IPS-15b (cell line): ENCODE measurements at regions not wholly inside any gene's neighbourhood (a gene's known extent, or its start where the extent isn't known, plus 50 kb on each side); places are given as distances from the start of the nearest gene placed in this dataset.
"Not testable (repeated sequence)": the region's sequence is repeated elsewhere in the genome, so short reads cannot be mapped to it uniquely, and the experiment has no call there.

Experiments
- H3K27me3 ChIP-seq: one replicate; pipeline ENCODE4 v1.6.1; 2013; ENCODE audit warnings: low read length; ENCODE audit not compliant: control insufficient read depth, insufficient read depth
- H3K36me3 ChIP-seq: one replicate; pipeline ENCODE4 v1.6.1; 2013; ENCODE audit warnings: low read length; ENCODE audit not compliant: control insufficient read depth, insufficient read depth
- H3K4me1 ChIP-seq: one replicate; pipeline ENCODE4 v1.6.1; 2013; ENCODE audit warnings: mild to moderate bottlenecking, low read length; ENCODE audit not compliant: control insufficient read depth, insufficient read depth
- H3K4me3 ChIP-seq: one replicate; pipeline ENCODE4 v1.5.1; 2013; ENCODE audit warnings: low read depth, low read length
- H3K9ac ChIP-seq: one replicate; pipeline ENCODE4 v1.6.1; 2013; ENCODE audit warnings: low read depth, mild to moderate bottlenecking, low read length
- H3K9me3 ChIP-seq: one replicate; pipeline ENCODE4 v1.6.1; 2013; ENCODE audit warnings: mild to moderate bottlenecking, low read length; ENCODE audit not compliant: control insufficient read depth, insufficient read depth

- not testable (repeated sequence) for H3K36me3 ChIP-seq, H3K9ac ChIP-seq, H3K4me1 ChIP-seq, H3K4me3 ChIP-seq, H3K27me3 ChIP-seq, H3K9me3 ChIP-seq
Measured at GRCh38 chrX:134045372-134045771, 60.0 kb upstream of the GPC3 start.

GRCh38 chrX:134067107-134067506 is 81.7 kb upstream of the GPC3 start:
- H3K27me3 ChIP-seq, H3K9ac ChIP-seq, H3K9me3 ChIP-seq, H3K4me3 ChIP-seq, H3K36me3 ChIP-seq, H3K4me1 ChIP-seq: not testable (repeated sequence)

GRCh38 chrX:134071899-134072298 is 86.5 kb upstream of the GPC3 start:
- not testable (repeated sequence) for H3K27me3 ChIP-seq, H3K36me3 ChIP-seq, H3K4me1 ChIP-seq, H3K9me3 ChIP-seq, H3K9ac ChIP-seq, H3K4me3 ChIP-seq

- H3K9ac ChIP-seq = no peak overlapping the region
- no peaks in the 10 kb centered on the region for H3K36me3 ChIP-seq
- H3K4me3 ChIP-seq = no peak overlapping the region
- H3K27me3 ChIP-seq = no peaks in the 10 kb centered on the region
- peaks cover 6% of the 10 kb centered on the region for H3K9me3 ChIP-seq
- H3K4me1 ChIP-seq = no peaks in the 10 kb centered on the region
Measured at GRCh38 chrX:134073341-134073740, 87.9 kb upstream of the GPC3 start.

- peaks cover 6% of the 10 kb centered on the region for H3K9me3 ChIP-seq
- H3K4me3 ChIP-seq = no peak overlapping the region
- H3K4me1 ChIP-seq = no peaks in the 10 kb centered on the region
- H3K9ac ChIP-seq = no peak overlapping the region
- no peaks in the 10 kb centered on the region for H3K27me3 ChIP-seq
- no peaks in the 10 kb centered on the region for H3K36me3 ChIP-seq
Measured at GRCh38 chrX:134074151-134074550, 88.8 kb upstream of the GPC3 start.

GRCh38 chrX:134075894-134076718 is 90.7 kb upstream of the GPC3 start:
- Histone ChIP-seq H3K4me3 (no peak overlapping the region), H3K9me3 (peaks cover 6% of the 10 kb centered on the region), H3K4me1 (no peaks in the 10 kb centered on the region), H3K9ac (no peak overlapping the region), H3K27me3 (no peaks in the 10 kb centered on the region), H3K36me3 (no peaks in the 10 kb centered on the region)

GRCh38 chrX:134095366-134095765 is 110.0 kb upstream of the GPC3 start:
- no peak overlapping the region for H3K4me3 ChIP-seq
- no peak overlapping the region for H3K9ac ChIP-seq
- H3K36me3 ChIP-seq = no peaks in the 10 kb centered on the region
- no peaks in the 10 kb centered on the region for H3K4me1 ChIP-seq
- no peaks in the 10 kb centered on the region for H3K9me3 ChIP-seq
- H3K27me3 ChIP-seq = no peaks in the 10 kb centered on the region

GRCh38 chrX:134101636-134102035 is 116.2 kb upstream of the GPC3 start:
- H3K9me3 ChIP-seq = no peaks in the 10 kb centered on the region
- H3K9ac ChIP-seq = no peak overlapping the region
- no peaks in the 10 kb centered on the region for H3K27me3 ChIP-seq
- H3K4me3 ChIP-seq = no peak overlapping the region
- no peaks in the 10 kb centered on the region for H3K4me1 ChIP-seq
- H3K36me3 ChIP-seq = no peaks in the 10 kb centered on the region

GRCh38 chrX:134115270-134115669 is 121.7 kb upstream of the CCDC160 start:
- Histone ChIP-seq H3K9ac (no peak overlapping the region), H3K4me1 (no peaks in the 10 kb centered on the region), H3K9me3 (peaks cover 3% of the 10 kb centered on the region), H3K36me3 (no peaks in the 10 kb centered on the region), H3K27me3 (no peaks in the 10 kb centered on the region), H3K4me3 (no peak overlapping the region)

- no peaks in the 10 kb centered on the region for H3K36me3 ChIP-seq
- no peaks in the 10 kb centered on the region for H3K4me1 ChIP-seq
- no peaks in the 10 kb centered on the region for H3K9me3 ChIP-seq
- H3K9ac ChIP-seq = no peak overlapping the region
- H3K27me3 ChIP-seq = no peaks in the 10 kb centered on the region
- H3K4me3 ChIP-seq = no peak overlapping the region
Measured at GRCh38 chrX:134137341-134137740, 99.6 kb upstream of the CCDC160 start.

- Histone ChIP-seq H3K4me3 (no peak overlapping the region), H3K9ac (no peak overlapping the region), H3K27me3 (no peaks in the 10 kb centered on the region), H3K9me3 (no peaks in the 10 kb centered on the region), H3K36me3 (no peaks in the 10 kb centered on the region), H3K4me1 (no peaks in the 10 kb centered on the region)
Measured at GRCh38 chrX:134139090-134139489, 97.9 kb upstream of the CCDC160 start.

- Histone ChIP-seq H3K27me3 (no peaks in the 10 kb centered on the region), H3K9ac (no peak overlapping the region), H3K4me1 (no peaks in the 10 kb centered on the region), H3K4me3 (no peak overlapping the region), H3K36me3 (no peaks in the 10 kb centered on the region), H3K9me3 (no peaks in the 10 kb centered on the region)
Measured at GRCh38 chrX:134144231-134144630, 92.8 kb upstream of the CCDC160 start.
